DOHH2 (cell line): ENCODE measurements at regions not wholly inside any gene's neighbourhood (a gene's known extent, or its start where the extent isn't known, plus 50 kb on each side); places are given as distances from the start of the nearest gene placed in this dataset.

Experiments
- EZH2phosphoT487 ChIP-seq: fragments of 200-600 bp; sonication (generic); IDR thresholded peaks from 2 replicates; pipeline ENCODE4 v1.6.1; 2017; ENCODE audit warnings: borderline replicate concordance, mild to moderate bottlenecking, antibody characterized with exemption, low read length, moderate library complexity, mixed read lengths
- TF ChIP-seq, protein P1 (sequence below): fragments of 200-600 bp; sonication (generic); IDR thresholded peaks from one replicate; pipeline ENCODE4 v1.5.1; 2014; ENCODE audit warnings: antibody characterized with exemption, mild to moderate bottlenecking, low read depth, low read length; ENCODE audit not compliant: poor library complexity, severe bottlenecking

DNA sequence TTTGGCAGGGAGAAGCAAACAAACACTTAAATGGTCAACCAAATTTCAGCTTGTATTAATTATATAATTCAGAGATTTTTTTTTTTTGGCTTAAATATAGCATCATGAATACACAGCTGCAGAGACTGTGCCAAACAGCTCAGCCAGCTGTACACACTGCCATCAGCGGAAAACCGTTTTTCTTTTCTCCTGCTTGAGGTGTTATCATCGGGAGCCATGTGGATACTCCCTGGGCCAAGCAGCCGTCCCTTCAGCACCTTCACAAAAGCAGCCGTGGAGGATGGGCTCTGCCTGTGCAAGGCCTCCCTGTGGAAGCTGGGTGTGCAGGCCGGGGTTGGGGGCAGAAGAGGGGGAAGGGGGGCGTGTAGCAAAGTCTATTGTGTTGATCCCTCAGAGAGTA lies 85.0 kb downstream of the NUF2 start:
- TF ChIP-seq, protein P1, sequence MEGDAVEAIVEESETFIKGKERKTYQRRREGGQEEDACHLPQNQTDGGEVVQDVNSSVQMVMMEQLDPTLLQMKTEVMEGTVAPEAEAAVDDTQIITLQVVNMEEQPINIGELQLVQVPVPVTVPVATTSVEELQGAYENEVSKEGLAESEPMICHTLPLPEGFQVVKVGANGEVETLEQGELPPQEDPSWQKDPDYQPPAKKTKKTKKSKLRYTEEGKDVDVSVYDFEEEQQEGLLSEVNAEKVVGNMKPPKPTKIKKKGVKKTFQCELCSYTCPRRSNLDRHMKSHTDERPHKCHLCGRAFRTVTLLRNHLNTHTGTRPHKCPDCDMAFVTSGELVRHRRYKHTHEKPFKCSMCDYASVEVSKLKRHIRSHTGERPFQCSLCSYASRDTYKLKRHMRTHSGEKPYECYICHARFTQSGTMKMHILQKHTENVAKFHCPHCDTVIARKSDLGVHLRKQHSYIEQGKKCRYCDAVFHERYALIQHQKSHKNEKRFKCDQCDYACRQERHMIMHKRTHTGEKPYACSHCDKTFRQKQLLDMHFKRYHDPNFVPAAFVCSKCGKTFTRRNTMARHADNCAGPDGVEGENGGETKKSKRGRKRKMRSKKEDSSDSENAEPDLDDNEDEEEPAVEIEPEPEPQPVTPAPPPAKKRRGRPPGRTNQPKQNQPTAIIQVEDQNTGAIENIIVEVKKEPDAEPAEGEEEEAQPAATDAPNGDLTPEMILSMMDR: no peak
- TF ChIP-seq EZH2phosphoT487: no peak
